ENCODE measurements at regions not wholly inside any gene's neighbourhood (a gene's known extent, or its start where the extent isn't known, plus 50 kb on each side); places are given as distances from the start of the nearest gene placed in this dataset.

DNA sequence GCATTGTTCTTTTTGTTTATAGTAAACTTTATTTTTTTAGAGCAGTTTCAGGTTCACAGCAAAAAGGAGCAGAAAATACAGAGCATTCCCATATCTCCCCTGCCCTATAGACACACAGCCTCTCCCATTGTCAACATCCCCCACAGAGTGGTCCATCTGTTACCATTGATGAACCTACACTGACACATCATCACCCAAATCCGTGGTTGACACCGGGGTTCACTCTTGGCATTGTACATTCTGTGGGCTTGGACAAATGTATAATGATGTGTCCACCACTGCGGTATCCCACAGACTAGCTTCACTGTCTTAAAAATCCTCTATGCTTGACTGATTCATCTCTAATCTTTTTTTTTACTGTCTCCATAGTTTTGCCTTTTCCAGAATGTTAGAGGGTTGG lies 120.7 kb upstream of the SPATA31C2 start:
- Histone ChIP-seq H2AFZ (ENCODE audit: low read length) (no peak overlapping the region), H3K4me2 (ENCODE audit: extremely low read depth, insufficient read depth, low read length) (peak overlapping the region; percentile 32)

DNA sequence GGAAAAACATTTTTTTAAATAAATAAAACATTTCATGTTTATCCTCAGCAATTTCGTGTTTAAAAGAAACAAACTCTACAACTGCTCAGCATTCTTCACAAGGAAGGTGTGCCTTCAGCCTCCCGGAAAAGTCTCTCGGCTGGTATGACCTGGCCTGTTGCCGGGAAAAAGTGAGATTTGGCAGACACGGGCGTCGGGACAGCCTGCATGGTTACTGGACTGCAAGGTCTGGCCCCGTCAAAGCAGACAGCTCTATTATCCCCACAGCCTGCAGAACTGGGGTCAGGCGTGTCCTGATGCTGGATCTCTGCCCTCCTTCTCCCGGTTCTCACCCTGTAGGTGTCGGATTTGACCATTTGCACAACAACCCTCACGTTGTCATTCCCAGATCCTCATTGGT lies 120.3 kb upstream of the SPATA31C2 start:
- H3K4me1 ChIP-seq (ENCODE audit: control insufficient read depth, extremely low read depth, insufficient read depth, low read length): no peaks in the 10 kb centered on the region
- no peaks in the 10 kb centered on the region for H4K20me1 ChIP-seq (ENCODE audit: control insufficient read depth, extremely low read depth, insufficient read depth, low read length)
- no peak overlapping the region for H3K27ac ChIP-seq (ENCODE audit: insufficient read depth, low read length)
- H3K36me3 ChIP-seq (ENCODE audit: control insufficient read depth, insufficient read depth, low read length): no peaks in the 10 kb centered on the region
- H3K27me3 ChIP-seq (ENCODE audit: control insufficient read depth, insufficient read depth, low read length): no peaks in the 10 kb centered on the region
- DNase-seq (ENCODE audit: low read depth in 2 of 2): peak in 1 of 2 donors; percentile 72
- no peaks in the 10 kb centered on the region for H3K79me2 ChIP-seq (ENCODE audit: control insufficient read depth, insufficient read depth, low read length)
- no peak overlapping the region for H3K9ac ChIP-seq (ENCODE audit: insufficient read depth, low read length)
- H3K4me2 ChIP-seq (ENCODE audit: extremely low read depth, insufficient read depth, low read length): peak overlapping the region; percentile 32
- no peak overlapping the region for H3K4me3 ChIP-seq (replicated peaks in 1 of 4; ENCODE audit: control extremely low read depth in 1 of 4, insufficient read depth in 1 of 4, low read depth in 3 of 4, low read length in 4 of 4)
- H2AFZ ChIP-seq (ENCODE audit: low read length): no peak overlapping the region
- TF ChIP-seq EZH2 (IDR thresholded peaks at IDR 0.05; ENCODE audit: low read length, missing control alignments): no peak
- TF ChIP-seq CTCF (conservative IDR thresholded peaks at IDR 0.05 in 1 of 2, IDR thresholded peaks at IDR 0.05 in 1 of 2; ENCODE audit: low read depth in 1 of 2, low read length in 2 of 2): no peak
- H3K9me3 ChIP-seq (ENCODE audit: control insufficient read depth, insufficient read depth, low read depth, low read length): no peaks in the 10 kb centered on the region

More for the DNA sequence above, 120.7 kb upstream of the SPATA31C2 start:
- Histone ChIP-seq H3K36me3 (ENCODE audit: control insufficient read depth, insufficient read depth, low read length) (no peaks in the 10 kb centered on the region), H3K9me3 (ENCODE audit: control insufficient read depth, insufficient read depth, low read depth, low read length) (no peaks in the 10 kb centered on the region), H4K20me1 (ENCODE audit: control insufficient read depth, extremely low read depth, insufficient read depth, low read length) (no peaks in the 10 kb centered on the region), H3K9ac (ENCODE audit: insufficient read depth, low read length) (no peak overlapping the region), H3K79me2 (ENCODE audit: control insufficient read depth, insufficient read depth, low read length) (no peaks in the 10 kb centered on the region), H3K4me1 (ENCODE audit: control insufficient read depth, extremely low read depth, insufficient read depth, low read length) (no peaks in the 10 kb centered on the region), H3K27ac (ENCODE audit: insufficient read depth, low read length) (no peak overlapping the region), H3K27me3 (ENCODE audit: control insufficient read depth, insufficient read depth, low read length) (no peaks in the 10 kb centered on the region), H3K4me3 (replicated peaks in 1 of 4; ENCODE audit: control extremely low read depth in 1 of 4, insufficient read depth in 1 of 4, low read depth in 3 of 4, low read length in 4 of 4) (no peak overlapping the region)
- DNase-seq (ENCODE audit: low read depth in 2 of 2): peak in 1 of 2 donors; percentile 76
- TF ChIP-seq CTCF (conservative IDR thresholded peaks at IDR 0.05 in 1 of 2, IDR thresholded peaks at IDR 0.05 in 1 of 2; ENCODE audit: low read depth in 1 of 2, low read length in 2 of 2) (no peak), EZH2 (IDR thresholded peaks at IDR 0.05; ENCODE audit: low read length, missing control alignments) (no peak)

- H2AFZ ChIP-seq (ENCODE audit: low read length): no peak overlapping the region
- H3K4me2 ChIP-seq (ENCODE audit: extremely low read depth, insufficient read depth, low read length): peak overlapping the region; percentile 35
- H3K79me2 ChIP-seq (ENCODE audit: control insufficient read depth, insufficient read depth, low read length): no peaks in the 10 kb centered on the region
- peak; percentile 66 to 84 for DNase-seq (ENCODE audit: low read depth in 2 of 2)
- TF ChIP-seq CTCF (conservative IDR thresholded peaks at IDR 0.05 in 1 of 2, IDR thresholded peaks at IDR 0.05 in 1 of 2; ENCODE audit: low read depth in 1 of 2, low read length in 2 of 2) (no peak), EZH2 (IDR thresholded peaks at IDR 0.05; ENCODE audit: low read length, missing control alignments) (no peak)
- H3K4me3 ChIP-seq (replicated peaks in 1 of 4; ENCODE audit: control extremely low read depth in 1 of 4, insufficient read depth in 1 of 4, low read depth in 3 of 4, low read length in 4 of 4): no peak overlapping the region
- H3K9me3 ChIP-seq (ENCODE audit: control insufficient read depth, insufficient read depth, low read depth, low read length): no peaks in the 10 kb centered on the region
- no peak overlapping the region for H3K27ac ChIP-seq (ENCODE audit: insufficient read depth, low read length)
- H3K9ac ChIP-seq (ENCODE audit: insufficient read depth, low read length): no peak overlapping the region
- H3K27me3 ChIP-seq (ENCODE audit: control insufficient read depth, insufficient read depth, low read length): no peaks in the 10 kb centered on the region
- H3K36me3 ChIP-seq (ENCODE audit: control insufficient read depth, insufficient read depth, low read length): no peaks in the 10 kb centered on the region
- H4K20me1 ChIP-seq (ENCODE audit: control insufficient read depth, extremely low read depth, insufficient read depth, low read length): no peaks in the 10 kb centered on the region
- H3K4me1 ChIP-seq (ENCODE audit: control insufficient read depth, extremely low read depth, insufficient read depth, low read length): no peaks in the 10 kb centered on the region
Measured at GRCh38 chr9:88258024-88258423, 119.7 kb upstream of the SPATA31C2 start.

All from fibroblast of lung (primary cell).